ENCODE measurements at regions not wholly inside any gene's neighbourhood (a gene's known extent, or its start where the extent isn't known, plus 50 kb on each side); places are given as distances from the start of the nearest gene placed in this dataset.
"Not testable (repeated sequence)": the region's sequence is repeated elsewhere in the genome, so short reads cannot be mapped to it uniquely, and the experiment has no call there.

DNA sequence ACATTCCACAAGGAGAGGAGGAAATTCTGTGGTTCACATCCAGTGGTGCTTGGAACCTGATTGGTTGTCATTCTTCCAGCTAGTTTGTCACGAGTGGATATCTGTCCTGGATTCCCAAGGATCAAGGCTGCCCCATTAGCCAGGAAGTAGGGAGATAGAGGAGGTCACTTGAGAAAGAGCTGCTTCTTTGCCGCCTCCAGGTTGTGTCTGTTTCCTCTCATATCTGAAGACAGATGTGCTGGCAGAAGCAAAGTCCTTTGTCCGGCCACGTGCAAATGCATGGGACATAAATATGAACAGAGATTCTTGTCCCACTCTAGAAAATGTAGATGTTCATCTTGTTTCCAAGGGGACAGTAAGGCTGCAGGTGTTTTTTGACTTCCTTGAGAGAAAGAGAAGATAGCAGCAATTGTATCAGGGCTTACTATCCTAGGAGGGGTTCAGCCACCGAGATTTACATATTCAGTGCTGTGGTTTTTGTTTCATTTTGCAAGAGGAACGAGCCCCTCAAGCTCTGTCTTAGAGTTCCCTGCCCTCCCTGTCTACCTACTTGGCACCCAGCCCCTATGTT, 174.4 kb downstream of the RPIA start:
- DNase-seq: no peak

DNA sequence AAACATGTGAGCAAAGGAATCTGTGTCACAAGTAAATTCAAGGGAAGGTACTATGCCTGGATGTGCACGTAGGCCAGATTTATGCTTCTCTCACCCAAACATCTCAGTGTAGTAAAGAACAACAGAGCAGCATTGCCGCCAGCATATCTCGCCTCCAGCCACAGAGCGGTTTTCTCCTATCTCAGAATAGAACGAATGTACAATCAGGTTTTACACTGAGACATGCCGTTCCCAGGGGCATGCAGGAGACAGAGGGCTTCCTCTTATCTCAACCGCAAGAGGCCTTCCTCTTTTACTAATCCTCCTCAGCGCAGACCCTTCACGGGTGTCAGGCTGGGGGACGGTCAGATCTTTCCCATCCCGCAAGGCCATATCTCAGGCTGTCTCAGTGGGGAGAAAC, 175.3 kb downstream of the RPIA start:
- no peak for DNase-seq

DNA sequence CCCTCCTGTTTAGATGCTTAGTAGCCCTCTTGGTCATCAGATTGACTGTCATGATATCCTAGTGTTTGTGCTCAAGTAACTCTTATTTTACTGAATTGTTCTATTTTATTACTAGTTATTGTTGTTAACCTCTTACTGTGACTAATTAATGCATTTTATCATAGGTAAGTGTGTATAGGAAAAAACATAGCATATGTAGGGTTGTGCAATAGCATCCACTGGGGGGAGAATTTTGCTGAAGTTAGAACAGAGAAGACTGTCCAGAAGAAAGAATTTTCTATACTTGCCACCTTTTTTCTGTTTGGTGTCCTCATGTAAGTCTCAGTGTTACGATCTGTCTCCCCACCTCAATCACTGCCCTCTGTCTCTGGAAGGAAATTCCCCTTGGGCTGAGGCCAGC, 177.4 kb downstream of the RPIA start:
- DNase-seq: no peak

DNA sequence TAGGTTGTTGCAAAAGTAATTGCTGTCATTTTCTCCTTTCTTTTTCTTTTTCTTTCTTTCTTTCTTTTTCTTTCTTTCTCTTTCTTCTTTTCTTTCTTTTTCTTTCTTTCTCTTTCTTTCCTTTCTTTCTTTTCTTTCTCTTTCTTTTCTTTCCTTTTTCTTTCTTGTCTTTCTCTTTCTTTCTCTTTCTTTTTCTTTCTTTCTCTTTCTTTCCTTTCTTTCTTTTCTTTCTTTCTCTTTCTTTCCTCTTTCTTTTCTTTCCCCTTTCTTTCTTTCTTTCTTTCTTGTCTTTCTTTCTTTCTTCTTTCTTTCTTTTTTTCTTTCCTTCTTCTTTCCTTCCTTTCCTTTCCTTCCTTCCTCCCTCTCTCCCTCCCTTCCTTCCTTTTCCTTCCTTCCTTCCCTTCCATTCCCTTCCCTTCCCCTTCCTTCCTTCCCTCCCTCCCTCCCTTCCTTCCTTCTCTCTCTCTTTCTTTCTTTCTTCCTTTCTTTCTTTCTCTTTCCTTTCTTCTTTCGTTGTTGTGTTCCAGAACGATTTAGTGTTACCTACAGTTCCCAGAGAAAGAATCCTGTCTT, 178.9 kb downstream of the RPIA start:
- no peak for DNase-seq

DNA sequence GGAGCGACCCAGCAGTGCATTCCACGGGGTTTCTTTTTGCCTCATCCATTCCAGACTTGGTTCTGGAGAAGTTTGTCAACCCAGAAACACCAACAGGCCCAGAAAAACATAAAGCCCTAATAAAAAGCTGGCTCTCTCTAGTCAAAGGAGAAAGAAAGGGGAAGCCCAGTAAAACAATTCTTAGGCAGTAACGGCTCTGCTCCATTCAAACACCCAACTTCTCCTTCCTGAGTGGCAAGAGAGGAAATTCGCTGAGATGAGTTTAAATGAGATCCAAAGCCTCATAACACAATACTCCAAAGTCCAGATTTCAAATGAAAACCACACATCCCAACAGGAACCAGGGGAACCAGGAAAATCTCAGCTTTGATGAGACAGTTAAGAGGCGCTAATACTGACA, 179.9 kb downstream of the RPIA start:
- DNase-seq: no peak

DNA sequence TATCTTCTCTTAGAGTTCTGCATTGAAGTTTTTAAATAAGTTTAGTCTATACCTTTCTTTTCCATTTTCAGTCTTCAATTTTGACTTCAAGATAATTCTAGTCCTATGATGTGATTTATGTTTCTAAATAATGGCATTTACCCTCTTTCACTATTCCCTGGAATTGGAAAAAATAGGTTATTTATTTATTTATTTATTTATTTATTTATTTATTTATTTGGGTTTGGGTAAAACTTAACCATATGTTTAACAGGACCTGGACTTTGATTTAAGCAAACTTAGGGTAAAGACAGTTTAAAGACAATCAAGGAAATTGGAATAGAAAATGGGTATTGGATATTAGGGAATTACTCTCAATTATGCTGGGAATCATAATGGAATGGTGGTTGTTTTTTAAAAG, 182.1 kb downstream of the RPIA start:
- no peak for DNase-seq

DNA sequence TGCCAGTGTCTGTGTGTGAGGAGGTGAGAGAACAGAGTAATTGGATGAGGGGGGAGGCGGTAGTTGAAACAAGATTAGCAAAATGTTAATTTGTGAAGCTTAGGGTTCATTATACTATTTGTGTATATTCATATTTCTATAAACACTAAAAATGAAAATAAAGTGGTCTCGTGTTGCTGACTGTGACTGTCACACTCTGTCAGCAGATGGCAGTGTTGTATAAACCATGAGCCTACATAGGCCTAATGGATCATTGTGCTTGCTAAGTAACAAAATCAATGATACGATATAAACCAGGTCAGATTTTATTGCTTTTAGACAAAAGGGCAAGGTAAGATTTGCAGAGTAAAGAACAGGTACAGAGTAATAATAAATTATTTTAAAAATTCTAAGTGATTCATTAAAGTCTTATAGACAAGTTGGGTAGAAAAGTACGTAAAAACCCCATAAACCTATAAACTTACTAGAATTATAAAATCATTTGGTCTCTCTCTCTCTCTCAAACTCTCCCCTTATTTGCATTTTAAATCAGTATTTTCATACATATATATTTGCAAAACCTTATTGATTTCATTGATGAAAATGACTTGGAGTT, 182.7 kb downstream of the RPIA start:
- peak; percentile 60 for DNase-seq

DNA sequence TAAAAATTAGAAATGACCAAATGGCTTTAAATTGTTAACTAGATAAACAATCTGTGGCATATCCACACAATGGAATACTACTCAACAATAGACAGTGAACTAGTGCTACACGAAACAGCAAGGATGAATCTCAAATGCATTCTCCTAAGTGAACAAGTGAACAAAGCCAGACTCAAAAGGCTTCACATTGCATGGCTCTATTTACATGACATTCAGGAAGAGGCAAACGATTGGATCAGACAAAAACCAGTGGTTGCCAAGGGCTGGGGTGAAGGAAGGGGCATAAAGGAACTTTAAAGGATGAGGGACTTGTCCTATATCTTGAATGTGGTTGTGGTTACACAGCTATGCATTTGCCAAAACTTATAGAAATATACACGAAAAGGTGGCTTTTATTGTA, 184.3 kb downstream of the RPIA start:
- DNase-seq: no peak

DNA sequence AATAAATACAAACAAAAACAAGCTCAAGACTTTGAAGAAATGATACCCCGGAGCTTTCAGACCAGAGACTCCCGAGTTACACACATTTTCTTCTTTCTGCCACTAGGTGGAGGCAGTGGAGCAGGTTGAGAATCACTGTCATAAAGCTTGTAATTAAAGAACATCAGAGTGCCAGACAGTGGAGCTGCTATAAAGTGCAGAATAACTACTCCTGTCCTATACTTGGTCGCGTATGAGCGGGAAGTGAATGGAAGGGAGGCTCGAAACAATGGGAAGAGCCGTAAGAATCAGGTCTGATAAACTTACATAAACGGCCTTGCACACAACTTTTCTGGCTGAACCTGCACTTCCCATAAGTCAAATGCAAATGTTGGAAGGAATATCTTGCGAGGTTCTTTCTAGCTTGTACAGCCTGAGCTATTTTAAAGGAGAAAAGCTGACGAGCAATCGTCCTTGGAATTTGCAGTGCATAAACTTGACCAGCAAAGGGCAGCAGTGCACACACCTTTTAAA, 189.0 kb downstream of the RPIA start:
- peak; percentile 64 for DNase-seq

DNA sequence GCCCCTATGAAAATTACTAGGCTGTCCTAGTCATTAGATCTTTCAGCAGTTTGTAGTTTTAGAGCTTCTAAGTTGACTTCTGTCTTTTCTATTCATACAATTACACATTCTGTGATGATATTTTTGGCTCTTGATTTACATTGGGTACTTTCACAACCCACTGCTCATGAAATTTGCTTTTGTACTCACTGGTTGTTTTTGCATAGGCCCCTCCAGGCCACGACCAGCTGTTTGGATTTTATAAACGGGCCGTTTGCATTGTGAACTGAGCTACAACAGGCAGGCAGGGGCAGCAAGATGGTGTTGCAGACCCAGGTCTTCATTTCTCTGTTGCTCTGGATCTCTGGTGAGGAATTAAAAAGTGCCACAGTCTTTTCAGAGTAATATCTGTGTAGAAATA, 193.8 kb downstream of the RPIA start:
- DNase-seq: no peak

DNA sequence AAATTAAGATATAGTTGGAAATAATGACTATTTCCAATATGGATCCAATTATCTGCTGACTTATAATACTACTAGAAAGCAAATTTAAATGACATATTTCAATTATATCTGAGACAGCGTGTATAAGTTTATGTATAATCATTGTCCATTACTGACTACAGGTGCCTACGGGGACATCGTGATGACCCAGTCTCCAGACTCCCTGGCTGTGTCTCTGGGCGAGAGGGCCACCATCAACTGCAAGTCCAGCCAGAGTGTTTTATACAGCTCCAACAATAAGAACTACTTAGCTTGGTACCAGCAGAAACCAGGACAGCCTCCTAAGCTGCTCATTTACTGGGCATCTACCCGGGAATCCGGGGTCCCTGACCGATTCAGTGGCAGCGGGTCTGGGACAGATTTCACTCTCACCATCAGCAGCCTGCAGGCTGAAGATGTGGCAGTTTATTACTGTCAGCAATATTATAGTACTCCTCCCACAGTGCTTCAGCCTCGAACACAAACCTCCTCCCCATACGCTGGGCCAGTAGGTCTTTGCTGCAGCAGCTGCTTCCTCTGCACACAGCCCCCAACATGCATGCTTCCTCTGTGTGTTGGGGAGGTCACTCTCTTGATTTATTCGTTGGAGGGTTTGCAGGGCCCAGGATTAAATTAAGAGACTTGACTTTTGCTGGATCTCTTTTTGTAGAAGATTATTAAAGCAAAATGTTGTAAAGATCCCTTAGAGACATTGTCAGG, 194.4 kb downstream of the RPIA start:
- no peak for DNase-seq

DNA sequence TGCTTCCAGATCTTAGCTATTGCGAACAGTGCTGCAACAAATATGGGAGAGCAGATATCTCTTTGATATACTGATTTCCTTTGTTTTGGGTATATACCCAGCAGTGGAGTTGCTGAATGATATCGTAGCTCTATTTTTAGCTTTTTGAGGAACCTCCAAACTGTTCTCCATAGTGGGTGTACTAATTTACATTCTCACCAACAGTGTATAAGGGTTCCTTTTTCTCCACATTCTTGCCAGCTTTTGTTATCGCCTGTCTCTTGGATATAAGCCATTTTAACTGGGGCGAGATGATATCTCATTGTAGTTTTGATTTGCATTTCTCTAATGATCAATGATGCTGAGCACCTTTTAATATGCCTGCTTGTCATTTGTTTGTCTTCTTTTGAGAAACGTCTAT, 196.0 kb downstream of the RPIA start:
- not testable (repeated sequence) for DNase-seq

DNA sequence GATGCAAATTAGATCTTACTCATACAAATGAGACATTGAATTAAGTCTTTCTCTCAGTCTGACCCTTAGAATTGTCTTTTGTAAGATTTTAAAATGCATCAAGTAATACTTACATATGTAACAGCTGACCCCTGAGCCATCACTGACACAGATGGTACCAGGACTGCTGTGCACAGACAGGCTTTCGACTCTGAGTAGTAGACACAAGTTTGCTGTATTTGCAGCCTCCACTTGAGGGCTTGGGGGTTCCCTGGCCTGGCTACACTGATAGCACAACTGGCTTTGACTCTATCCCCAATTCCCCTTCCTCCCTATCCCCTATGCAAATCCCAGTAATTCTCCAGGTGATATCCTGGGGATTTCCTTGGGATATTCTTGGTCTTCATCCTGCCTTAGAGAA, 200.7 kb downstream of the RPIA start:
- DNase-seq: no peak

DNA sequence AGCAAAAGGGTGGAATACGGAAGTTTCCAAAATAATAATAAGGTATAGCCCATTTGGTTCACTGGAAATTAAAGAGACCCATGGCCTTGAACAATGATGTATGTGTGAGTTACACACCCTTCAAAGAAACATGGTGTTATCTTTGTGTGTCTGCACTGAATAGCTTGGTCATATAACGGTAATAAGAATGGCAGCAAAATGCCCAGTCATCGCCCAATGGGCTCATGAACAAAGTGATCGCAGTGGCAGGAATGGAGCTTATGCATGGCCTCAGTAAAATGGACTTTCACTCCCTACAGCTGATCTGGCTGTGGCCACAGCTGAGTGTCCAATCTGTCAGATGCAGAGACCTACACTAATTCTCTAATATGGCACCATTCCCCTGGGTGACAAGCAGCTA, 201.3 kb downstream of the RPIA start:
- no peak for DNase-seq

DNA sequence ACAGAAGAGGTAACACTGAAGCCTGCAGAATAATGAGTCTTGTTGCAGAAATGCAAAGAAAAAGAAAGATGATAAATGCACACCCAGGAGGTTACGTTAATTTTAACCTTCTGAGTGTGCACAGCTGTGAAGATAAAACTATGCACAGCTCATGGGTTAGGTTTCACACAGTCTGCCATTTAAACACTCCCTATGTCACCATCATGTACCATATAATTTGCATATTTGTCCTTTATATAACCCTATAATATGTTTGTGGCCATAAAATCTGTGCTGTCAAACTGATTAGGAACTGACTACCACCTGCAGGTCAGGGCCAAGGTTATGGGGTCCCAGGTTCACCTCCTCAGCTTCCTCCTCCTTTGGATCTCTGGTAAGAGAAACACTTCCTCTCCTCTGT, 205.5 kb downstream of the RPIA start:
- no peak for DNase-seq

DNA sequence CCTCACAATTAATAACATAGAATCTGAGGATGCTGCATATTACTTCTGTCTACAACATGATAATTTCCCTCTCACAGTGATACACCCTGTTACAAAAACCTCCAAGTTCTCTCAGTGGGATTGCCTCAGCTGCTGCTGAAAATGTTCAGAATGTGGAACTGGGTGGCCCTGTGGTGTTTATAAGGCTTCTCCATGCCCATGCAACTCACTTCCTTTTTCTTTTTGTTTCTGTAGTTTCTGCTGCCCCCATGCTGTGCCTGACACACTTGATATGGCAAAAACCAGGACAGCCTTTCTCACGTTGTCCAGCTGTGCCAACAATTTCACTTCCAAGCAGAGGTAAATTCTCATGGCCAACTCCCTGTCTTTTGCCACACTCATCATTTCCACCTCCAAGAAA, 206.2 kb downstream of the RPIA start:
- DNase-seq: no peak

DNA sequence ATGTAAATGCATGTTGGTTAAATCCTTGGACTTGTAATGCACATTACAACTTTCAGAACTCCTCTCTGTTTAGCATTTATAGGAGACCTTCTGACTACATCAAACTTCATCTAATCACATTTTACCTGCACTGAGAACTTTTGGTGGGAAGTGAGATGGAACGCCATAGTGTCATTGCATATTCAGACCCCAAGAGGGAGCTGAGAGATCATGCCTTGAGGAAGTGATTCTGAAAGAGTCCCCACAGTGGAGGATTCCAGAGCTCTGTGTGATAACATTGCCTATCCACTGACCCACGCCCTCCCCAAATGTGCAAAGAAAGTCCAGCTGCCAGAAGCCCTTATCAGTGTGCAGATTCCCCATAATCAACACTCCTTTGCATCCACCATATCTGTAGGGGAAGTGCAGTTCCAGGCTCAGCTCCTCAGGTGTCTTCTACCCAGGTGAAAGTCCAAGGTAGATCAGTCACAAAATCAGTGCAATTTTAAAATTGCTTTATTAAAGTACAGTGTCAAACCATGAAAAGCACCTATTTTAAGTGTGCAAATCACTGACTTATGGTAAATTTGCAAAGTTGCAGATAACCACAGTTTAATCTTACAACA, 212.4 kb downstream of the RPIA start:
- peak; percentile 29 for DNase-seq

DNA sequence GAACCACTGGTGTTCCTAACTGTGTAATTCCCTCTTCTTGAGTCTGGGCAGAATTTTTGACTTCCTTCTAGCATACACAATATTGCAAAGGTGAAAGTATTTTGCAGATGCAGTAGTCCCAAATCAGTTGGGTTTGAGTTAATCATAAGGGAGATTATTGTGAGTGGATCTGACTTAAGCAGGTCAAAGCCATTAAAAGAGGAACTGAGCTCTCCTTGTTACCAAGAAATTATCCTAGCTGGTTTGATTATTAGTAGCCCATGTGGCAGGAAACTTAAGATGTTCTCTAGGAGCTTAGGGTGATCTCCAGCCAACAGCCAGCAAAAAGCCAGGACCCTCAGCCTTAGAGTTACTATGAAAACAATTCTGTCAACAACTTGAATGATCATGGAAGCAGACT, 221.8 kb downstream of the RPIA start:
- no peak for DNase-seq

DNA sequence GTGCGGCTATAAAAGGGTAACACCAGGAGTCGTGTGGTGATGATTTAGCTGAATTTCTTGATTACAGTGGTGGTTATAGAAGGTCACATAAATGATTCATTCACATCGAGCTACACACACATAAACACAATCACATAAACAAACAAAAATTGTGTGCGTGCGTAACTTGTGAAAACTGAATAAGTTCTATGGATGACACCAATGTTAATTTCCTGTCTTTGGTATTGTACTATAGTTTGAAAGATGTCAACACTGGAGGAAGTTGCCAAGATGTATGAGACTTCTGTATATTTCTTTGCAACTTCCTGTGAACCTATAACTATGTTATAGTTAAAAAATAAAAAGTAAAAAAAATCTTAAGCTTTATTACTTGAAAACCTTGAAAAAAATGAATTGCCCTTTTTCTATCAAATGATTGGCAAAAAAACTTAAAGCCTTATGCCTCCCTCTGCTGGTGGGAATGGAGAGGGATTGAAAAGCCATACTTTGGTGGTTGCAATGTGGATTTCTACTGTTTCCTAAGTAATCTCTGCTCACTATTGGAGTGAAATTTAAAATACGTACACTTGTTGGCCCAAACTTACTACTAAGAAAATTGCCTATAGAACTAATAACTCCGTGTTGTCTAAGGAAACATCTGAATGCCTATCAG, 227.7 kb downstream of the RPIA start:
- peak; percentile 6 for DNase-seq

DNA sequence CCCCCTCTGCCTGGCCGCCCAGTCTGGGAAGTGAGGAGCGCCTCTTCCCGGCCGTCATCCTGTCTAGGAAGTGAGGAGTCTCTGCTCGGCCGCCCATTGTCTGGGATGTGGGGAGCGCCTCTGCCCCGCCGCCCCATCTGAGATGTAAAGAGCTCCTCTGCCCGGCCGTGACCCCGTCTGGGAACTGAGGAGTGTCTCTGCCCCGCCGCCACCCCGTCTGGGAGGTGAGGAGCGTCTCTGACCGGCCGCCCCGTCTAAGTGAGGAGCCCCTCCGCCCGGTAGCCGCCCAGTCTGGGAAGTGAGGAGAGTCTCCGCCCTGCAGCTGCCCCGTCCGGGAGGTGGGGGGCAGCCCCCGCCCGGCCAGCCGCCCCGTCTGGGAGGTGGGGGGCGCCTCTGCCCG, 228.9 kb downstream of the RPIA start:
- not testable (repeated sequence) for DNase-seq

DNA sequence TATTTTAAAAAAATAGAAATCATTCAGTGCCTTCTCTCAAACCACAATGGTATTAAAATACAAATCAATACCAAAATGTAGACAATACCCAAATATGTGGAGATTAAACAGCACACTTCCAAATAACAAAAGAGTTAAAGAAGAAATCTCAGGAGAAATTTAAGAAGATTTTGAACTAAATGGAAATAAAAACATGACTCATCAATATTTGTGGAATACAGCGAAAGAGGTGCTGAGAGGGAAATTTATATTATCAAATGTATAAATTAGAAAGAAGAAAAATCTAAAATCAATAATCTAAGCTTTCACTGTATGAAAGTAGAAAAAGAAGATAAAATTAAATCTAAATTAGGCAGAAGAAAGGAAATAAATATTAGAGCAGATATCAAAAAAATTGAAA, 233.1 kb downstream of the RPIA start:
- no peak for DNase-seq

DNA sequence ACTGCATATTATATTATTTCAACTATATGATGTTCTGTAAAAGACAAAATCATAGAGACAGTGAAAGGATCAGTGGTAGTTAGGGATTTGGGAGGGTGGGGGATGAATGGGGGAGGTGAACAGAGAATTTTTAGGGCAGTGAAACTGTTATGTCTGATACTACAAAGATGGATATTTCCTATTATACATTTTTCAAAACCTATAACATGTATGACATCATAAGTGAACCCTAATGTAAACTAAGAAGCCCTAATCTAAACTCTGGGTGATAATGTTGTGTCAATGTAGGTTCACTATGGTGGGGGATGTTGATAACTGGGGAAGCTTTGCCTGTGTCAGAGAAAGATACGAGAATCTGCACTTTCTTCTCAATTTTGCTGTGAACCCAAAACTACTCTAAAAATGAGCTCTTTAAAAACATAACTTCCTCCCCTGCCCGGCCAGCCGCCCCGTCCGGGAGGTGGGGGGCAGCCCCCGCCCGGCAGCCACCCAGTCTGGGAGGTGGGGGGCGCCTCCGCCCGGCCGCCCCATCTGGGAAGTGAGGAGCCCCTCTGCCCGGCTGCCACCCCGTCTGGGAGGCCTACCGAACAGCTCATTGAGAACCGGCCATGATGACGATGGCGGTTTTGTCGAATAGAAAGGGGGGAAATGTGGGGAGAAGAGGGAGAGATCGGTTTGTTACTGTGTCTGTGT, 234.4 kb downstream of the RPIA start:
- no peak for DNase-seq

DNA sequence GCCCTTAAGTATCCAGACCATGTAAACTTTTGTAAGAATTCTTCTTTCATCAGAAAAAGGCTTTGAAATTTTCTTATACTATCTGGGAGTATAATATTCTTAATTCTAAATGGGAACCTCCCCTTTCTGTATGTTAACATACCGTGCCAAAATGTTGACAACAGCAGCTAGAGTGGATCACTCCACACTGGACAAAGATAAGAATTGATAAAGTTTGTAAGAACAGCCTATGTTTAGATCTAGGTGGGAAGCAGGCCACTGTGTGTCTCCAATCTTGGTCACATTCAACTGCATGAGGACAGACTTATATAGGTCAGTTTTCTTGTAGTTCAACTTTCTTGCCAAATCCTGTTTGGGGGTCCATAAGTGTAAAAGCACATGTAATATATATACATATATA, 235.7 kb downstream of the RPIA start:
- no peak for DNase-seq

All from activated CD4-positive, alpha-beta T cell treated with anti-CD3 and anti-CD28 coated beads, Interleukin-10, Interleukin-2, amounts not matched to agents 100 ng/mL and 50 ng/mL, durations not matched to agents 16 hours and 8 hours (primary cell).